ENCODE measurements at regions not wholly inside any gene's neighbourhood (a gene's known extent, or its start where the extent isn't known, plus 50 kb on each side); places are given as distances from the start of the nearest gene placed in this dataset.

DNA sequence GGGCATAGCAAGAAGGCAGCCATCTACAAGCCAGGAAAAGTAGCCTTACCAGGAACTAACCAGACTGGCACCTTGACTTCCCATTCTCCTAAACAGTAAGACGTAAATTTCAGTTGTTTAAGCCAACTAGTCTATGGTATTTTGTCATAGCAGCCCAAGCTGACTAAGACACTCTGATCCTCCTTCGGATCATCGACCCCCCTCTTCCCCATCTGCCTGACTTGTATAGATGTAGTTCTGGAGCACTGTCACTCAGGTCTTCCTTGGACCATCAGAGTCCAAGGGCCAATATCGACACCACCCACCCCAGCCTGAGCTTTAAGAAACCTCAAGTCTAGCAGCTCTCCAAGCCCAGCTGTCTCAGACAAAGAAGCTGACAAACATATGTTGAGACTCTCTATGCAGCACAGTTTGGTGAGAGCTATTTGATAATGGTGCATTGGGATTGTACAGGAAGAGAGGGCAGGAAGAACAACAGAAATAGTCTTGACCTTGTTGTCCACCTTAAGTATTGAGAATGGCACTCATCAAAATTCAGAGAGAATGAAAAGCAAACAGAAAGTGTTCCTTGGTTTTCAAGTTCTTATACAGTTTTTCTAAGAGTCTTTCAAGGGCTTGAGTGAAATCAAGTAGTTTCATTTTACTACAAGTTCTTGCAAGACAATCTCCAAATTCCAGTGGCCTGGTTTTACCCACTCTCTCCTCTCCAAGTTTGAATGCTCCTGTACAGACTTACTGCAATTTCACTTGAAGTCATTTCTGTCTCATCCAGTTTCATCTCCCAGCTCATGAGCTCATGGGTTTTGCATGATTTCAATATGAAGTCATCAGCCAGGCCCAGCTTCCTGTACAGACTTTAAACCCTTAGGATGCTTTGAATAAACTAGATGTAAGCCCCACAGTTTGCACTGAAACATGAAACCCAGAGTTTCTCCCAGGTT is 122.3 kb upstream of the RAI14 start:
- TF ChIP-seq, protein P1, sequence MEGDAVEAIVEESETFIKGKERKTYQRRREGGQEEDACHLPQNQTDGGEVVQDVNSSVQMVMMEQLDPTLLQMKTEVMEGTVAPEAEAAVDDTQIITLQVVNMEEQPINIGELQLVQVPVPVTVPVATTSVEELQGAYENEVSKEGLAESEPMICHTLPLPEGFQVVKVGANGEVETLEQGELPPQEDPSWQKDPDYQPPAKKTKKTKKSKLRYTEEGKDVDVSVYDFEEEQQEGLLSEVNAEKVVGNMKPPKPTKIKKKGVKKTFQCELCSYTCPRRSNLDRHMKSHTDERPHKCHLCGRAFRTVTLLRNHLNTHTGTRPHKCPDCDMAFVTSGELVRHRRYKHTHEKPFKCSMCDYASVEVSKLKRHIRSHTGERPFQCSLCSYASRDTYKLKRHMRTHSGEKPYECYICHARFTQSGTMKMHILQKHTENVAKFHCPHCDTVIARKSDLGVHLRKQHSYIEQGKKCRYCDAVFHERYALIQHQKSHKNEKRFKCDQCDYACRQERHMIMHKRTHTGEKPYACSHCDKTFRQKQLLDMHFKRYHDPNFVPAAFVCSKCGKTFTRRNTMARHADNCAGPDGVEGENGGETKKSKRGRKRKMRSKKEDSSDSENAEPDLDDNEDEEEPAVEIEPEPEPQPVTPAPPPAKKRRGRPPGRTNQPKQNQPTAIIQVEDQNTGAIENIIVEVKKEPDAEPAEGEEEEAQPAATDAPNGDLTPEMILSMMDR (IDR thresholded peaks at IDR 0.05), result no peak
- TF ChIP-seq POLR2A (IDR thresholded peaks at IDR 0.05), result no peak
